GM19351 (cell line): ENCODE measurements at regions not wholly inside any gene's neighbourhood (a gene's known extent, or its start where the extent isn't known, plus 50 kb on each side); places are given as distances from the start of the nearest gene placed in this dataset.

Experiments used
- ATAC-seq: cut with Tn5 transposase; IDR thresholded peaks from one replicate; pipeline ENCODE4 v1.9.1; 2021; ENCODE audit warnings: mild to moderate bottlenecking, moderate library complexity; ENCODE audit not compliant: unreplicated experiment

DNA sequence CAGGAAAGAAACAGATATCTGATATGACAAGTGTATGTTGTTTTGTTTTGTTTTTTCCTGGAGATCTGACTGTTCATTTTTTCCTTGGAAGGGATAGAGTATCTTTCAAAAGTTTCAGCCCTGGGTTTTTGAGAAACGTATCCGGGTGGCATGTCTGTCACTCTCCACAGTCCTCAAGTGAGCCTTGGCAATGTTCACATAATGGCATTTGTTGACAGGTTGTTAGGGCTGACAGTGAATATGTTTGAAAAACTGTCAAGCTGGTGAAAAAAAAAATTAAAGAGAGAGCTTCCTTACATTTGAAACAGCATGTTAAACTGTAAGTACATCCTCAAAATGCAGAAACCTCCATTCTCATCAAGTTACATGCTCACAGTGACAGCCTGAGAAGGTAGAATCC, 113.0 kb upstream of the DYNLRB2 start:
- ATAC-seq, result no peak

DNA sequence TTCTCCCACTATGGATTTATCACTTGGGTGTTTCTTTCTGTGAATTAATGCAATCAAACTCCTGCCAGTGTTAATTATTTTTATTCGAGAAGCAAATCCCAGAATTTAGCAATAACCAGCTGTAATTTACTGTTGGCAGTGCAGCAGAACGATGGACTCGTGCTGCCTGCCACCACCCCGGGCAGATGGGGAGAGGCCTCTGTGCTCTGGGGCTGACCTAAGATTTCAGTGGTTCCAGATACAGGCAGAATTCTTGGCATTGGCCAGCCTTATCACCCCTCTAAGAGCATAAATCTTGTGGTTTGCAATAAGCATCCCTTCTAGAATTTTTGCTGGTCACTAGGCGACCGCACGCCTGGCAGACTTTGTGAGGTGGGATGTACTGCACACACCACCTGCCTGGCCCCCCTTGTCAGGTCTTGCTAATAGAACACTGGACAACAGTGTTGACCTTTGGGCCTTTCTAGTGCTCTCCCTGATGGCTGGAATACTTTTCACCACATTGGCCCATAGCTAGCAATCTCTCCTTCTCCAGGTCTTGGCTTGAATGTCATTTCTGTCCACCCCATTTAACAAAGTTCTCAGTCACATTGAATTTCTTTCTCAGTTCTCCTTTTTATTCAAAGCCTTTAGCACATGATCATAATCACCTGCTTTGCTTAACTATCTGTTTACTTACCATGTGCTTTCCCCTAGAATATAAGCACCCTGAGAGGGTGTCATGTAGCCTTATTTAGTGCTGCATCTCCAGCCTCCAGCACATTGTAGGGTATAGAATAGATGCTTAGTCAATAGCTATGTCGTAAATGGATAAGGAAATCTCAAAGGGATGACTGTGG, 122.1 kb upstream of the DYNLRB2 start:
- ATAC-seq, result no peak

DNA sequence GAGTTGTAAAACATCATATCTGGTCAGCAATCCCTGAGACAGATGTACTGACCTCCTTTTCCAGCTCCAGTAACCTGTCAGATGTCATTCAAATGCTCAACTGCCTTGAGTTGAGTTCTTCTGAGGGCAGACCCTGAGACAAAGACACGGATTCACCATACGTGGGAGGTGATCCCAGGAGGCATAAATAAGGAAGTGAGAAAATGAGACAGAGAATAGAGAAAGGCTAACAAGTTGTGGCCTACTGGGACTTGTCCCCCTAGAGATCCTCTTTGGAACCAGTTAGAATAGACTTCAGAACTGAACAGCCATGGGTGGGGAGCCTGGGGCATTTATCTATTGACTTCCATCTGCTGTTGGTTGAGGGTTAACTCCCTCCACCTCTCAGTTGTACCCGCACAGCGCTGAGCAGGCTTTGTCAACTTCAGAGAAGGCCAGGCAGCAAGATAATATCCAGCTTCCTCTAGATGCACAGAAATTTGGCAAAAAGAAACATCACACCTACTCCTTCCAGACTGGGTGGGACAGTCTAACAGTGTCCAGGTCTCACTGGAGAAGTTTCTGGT, 123.0 kb upstream of the DYNLRB2 start:
- ATAC-seq, result no peak

DNA sequence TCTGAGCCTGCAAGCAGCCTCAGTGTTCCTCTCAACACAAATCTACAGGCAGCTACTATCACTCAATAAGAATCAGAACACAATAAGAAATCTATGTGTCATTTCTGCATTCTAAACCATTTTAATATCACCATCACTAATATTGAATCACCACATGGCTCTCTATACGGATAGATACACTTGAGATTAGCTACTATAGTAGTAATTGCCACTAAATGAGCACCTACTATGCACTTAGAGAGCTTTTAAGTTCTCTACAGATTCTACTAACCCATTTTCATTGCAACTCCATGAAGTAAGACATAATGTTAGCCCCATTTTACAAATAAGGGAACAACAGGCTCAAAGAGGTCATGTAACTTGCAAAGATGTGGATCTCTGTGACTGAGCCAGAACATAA, 132.8 kb upstream of the DYNLRB2 start:
- no peak for ATAC-seq

DNA sequence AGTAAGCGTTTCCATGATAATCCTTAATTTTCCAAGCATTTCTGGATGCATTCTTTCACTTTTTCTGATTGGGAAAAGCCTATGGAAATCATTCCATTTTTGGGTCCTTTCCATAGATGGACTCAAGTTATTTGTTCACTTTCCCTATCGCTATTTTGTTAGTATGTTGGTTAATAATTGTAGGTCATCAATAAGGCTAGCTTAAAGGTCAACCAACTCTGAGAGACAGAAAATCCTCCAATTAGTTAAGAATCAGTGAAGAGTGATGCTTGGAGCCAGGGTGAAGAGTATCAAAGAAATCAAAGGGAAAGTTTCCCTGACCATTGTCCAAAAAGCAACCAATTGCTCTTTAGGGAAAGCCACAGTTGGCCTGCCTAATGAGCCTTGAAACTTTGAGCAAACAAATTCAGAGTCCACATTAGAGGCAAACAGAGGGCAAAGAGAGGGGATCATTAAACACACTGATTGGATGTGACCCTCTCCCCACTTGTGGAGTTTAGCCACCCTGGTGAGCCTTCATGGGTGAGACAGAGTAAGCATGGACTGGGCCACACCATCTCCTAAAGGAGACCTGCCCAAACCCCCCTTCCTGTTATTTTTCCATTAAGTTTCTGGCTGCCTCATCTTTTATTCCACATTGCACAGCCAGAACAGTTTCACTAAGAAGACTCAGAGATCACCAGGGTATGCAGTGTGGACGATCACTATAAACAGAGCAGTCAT, 133.4 kb upstream of the DYNLRB2 start:
- ATAC-seq, result no peak

DNA sequence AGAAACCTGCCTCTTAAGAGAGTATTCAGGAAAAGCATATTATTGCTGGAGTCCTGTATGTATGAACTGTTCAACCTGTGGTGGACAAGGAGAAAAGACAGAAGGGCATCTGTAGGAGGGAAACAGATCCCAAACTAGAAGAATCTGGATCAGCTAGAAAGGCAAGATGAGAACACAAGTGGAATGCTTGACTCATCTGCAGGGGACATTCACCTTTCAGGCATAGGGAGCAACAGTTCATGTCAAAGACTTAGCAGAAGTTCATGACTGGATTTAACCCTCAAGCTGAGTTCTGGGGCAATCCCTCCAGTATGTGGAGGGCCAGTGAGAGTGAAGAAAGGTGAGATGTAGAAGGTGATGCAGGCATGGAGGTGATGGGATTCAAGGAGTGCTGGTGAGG, 135.9 kb upstream of the DYNLRB2 start:
- ATAC-seq, result no peak

DNA sequence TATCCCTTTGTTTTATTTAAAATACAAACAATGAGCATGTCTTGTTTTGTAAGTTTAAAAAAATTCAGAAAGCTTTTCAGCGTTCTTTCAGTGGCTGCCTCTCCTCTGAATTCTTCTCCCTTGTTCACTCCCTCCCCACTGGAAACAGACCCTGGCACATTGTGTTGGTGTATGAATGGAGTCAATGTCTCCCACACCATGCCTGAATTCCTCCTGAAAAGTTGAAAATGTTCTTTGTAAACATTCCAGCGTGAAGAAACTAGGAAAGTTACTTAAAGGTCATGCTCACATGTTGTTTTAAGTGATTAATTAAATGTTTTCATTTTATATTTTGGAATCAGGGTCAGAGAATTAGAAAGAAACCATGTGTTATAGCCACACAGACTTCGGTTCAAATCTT, 136.9 kb upstream of the DYNLRB2 start:
- ATAC-seq, result no peak

DNA sequence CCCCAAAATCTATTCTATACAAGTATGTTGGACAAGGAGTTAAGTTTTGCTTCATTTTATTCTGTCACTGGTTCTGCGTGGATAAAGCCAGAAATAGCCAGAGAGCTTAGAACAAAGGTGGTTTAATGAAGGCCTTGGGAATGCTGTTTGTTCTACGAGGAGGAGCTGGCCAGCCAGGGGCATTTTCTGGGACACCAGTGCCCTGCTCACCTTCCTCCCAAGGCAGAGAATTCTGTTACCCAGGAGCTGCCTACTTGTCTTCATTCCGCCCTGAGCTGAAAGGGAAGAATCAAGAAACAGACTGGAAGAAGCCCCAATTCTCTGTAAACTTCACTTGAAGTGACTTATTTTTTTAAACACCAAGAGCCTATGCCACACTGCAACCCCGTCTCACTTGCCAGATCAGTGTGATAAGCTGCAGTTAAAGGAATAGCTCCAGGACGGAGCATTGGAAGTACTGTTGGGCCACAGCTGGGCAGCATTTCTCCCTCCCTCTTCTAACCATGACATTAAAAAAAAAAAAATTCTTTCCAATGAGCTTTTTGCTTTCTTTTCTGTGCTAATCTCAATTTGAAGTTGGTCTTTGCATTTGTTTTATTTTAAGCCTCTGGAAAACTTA, 149.8 kb upstream of the DYNLRB2 start:
- no peak for ATAC-seq

DNA sequence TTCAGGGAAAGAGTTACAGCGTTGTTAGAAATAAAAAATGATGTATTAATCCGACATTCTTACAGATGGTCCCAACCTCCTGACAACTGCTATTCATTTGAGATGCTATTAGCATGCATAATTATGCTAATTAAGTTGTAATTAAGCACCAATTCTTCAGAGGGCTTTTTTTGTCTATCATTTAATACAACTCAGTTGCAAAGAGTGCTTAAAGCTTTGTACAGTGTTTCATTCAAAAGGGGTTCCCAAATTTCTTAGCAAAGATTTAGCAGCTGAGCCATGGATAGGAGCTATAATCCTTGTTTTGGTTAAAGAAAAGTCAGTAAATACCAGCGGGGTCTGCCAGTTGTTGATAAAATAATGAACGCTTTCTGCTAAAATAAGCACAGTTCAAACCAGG, 150.7 kb upstream of the DYNLRB2 start:
- no peak for ATAC-seq

DNA sequence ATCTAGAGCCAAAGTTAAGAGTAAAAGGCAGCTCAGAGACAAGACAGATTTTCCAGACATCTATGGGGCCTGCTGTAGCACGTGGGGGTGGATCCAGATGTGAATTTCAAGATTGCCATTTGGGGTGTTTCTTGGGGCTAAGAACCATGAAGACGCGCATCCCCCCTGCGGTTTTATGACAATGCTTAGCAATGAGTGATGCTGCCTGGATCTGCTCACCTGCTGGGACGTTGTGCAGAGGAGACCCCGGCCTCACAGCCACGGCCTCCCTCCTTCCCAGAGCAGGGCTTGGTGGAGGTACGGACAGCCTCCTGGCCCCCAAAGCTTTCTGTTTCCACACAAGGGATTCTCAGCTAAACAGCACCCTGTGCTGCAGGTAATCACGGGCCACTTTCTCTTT, 151.5 kb upstream of the DYNLRB2 start:
- no peak for ATAC-seq

DNA sequence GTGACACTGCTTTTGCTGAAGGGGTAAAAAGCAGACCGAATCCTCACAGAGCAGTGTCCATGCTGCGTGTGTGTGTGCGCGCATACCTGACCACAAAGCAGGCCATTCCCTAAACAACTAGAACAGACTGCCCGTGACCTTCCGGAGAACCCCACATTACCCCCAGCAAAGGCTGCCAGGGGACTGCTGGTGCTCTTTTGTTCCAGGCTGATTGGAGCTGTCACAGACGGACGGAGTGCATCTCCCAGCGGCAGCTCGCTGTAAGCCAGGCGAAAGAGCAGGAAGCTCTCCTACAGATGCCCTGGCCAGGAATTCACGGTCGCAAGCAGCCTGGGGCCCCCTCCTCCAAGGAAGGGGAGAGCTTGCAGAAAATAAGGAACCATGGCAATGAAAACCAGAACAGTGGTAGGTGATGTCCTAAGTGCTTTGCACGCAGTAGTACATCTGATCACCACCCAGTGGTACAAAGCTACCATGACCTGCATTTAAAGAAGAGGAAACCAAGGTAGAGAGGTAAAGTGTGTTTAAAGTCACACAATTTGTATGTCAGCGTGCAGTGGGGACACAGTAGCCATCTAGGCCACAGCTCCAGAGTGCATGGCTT, 153.4 kb upstream of the DYNLRB2 start:
- no peak for ATAC-seq

DNA sequence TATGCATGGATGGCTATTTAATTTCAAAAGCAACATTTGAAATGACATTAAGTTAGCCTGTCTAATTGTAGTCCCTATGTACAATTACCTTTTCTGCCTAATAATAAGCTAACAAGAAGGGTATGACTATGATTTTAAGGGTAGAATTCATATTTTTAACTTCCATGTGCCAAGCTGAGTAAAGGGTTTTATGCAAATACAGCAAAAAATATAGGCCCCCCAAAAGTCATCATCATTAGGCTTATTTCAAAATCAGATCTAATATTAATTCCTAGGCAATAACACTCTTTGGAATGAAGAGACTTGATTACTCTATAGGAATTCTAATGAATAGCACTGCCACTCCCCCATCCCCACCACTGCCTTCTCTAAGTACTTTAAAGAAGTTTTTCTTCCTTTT, 155.9 kb upstream of the DYNLRB2 start:
- ATAC-seq, result no peak

DNA sequence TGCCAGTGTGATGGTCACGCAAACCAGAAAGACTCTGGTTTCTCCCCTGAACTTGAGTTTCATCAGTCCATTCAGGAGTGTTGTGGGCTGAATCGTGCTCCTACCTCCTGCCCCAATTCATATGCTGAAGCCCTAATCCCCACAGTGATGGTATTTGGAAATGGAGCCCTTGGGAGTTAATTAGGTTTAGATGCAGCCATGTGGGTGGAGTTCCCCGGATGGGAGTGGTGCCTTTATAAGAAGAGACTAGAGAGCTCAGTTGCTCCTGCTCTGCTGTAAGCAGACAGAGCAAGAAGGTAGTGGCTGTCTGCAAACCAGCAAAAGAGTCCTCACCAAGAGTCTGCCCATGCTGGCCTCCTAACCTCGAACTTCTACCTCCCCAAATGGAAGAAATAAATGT, 160.3 kb upstream of the DYNLRB2 start:
- no peak for ATAC-seq

DNA sequence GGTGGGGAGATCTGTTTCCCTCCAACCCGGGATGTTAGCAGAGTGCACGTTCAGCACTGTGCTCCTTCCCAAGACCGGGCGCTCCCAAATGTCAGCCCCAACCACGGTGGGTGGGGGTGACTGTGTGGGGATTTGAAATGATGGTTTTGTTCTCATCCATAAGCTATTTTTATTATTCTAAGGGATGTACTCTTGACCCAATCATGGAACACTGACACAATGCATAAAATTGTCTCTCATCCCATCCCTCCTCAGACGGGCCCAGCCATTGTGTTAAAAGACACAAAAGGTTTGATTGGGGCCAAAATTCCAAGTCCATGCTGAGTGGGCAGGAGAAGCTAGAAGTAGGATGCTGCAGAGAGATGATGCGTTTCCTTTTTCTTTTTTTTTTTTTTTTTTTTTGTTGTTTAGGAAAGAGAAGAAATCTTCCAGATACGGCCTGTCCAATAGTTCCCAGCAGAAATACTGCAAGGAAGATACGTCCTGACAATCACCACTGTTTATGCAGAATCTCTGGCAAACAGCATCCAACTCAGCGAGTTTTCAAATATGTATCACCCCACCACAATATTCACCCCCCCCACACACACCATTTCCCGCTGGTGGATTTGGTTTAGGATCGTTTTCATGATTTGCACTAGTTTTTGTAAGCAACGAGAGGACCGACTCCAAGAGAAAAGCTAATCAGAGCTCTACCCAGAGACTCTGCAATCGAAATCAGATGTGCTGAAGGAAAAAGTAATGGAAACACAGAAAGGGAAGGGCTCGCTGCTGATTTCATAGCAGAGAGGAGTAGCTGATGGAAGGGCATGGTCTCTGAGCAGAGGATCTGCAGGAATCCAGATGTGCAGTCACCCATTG, 163.5 kb upstream of the DYNLRB2 start:
- no peak for ATAC-seq

DNA sequence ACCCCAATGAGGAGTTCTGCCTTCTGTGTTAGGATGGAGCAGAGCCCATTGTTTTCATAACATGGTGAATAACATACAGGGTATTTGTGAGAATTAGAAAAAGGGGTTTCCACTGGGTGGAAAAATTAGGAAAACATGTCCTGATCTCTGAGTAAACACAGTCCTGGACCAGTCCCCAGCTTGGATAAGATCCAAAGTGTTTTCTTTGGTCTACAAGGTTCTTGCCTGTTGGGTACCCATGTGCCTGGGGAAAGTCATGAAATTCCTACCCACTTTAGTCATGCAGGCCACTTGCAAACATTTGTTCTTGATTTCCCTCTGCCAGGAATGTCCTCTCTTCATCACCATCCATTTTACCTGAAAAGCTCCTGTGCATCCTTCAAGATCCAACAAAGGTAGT, 164.8 kb upstream of the DYNLRB2 start:
- ATAC-seq, result no peak

DNA sequence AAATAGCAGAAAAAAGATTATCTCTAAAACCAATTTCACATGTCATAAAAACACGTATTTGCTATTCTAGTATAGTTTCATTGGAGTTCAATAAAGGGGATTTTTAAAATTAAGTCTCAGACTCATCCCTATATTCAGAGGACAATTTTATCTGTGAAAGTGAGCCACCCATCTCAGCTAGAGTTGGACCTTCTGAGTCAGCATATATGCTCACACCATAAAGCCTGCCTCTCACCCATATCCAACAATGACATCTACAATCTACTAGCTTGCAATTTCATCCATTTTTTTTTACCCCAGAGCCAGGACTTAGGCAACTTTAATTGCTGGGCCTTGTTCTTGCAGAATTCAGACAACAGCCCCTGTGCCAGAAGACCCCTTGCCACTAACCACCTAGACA, 165.3 kb upstream of the DYNLRB2 start:
- no peak for ATAC-seq

DNA sequence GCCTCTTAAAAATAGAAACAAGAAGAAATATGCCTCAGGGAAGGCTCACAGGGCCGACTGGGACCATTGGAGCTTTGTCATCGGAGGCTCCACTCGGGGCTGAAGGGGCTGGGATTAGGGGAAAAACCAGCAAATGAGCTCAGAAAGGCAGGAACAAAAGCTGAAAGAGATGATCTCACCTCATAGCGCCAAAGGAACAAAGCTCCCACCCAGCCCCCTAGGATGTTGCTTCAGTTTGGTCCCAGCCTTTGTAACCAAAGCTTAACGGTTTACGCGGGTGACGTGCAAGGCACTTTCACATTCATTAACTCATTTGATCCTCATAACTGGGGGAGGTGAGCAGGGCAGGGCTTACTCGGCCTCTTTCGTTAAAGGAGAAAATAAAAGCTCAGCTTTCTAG, 168.5 kb upstream of the DYNLRB2 start:
- no peak for ATAC-seq

DNA sequence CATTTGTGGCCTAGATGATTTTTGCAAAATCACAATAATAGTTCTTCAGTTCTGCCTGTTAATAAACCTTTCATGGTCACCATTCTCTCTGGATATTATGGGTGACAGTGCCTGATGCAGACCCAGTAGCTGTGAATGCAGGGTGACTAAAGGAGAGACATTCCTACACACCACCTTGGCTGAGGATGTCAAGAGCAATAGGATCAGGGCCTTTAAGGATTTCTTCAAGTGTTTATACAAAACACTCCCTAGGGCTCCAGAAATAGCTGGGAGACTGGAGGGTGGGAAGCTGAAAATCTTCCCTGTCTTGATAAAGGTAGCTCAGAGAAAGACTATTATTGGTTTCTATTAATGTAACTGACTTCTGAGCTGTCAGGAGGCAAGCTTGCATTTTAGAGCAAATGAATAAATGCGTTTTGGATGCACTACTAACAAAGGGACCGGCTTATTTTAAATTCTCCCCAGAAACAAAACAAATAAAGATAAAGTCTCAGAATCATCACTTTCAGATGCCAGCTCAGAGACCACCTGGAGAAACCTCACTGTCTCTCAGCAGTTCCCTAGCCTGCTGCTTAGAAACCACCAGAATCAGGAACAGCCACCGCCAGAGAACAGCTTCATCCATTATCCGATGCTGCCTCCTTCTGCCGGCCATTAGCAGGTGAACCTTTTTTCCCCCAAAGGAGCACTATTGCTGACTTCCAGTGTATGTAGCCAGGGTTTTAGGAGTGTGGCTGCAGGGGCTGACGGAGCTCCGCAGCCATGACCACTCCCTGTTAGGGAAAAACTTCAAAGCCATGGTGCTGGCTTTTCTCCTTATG, 171.4 kb upstream of the DYNLRB2 start:
- no peak for ATAC-seq

DNA sequence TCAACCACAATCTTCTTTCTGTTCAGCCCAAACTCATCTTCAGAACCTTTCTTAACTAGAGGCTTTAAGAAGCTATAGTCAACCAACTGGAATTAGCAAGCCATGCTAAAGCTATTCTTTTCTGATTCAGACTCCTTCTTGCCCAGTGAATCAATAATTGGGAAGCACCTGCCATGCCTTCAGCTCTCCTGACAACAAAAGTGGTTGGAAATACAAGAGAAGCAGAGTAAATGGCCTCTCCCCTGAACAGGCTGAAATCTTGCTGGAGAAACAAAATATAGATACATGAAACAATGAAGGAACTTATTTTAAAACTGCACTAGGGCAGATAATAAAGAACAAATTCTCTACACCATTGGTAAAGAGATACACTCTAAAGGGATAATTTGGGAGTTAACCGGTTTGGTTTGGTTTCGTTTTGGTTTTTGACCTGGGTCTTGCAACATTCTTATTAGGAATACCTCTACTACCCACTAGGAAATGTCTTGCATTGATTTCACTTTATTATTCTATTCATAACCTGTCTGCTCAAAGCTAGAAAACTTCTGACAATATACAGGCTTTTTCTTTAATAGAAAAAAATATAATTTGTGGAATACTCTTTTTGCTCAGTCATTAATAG, 173.6 kb upstream of the DYNLRB2 start:
- no peak for ATAC-seq
